SK-N-SH (cell line): ENCODE measurements at regions not wholly inside any gene's neighbourhood (a gene's known extent, or its start where the extent isn't known, plus 50 kb on each side); places are given as distances from the start of the nearest gene placed in this dataset.
A peak's percentile ranks its signal among the peaks of the same experiment; 100 is the strongest.

ENCODE experiments used
- CTCF ChIA-PET: fragments of 300-600, 350-600 bp; formaldehyde crosslinking; extraction: SDS; loops from one replicate; lab custom pipeline; 2021; lab: Yijun Ruan, JAX
- POLR2A ChIA-PET: fragments of 350-600 bp; sonication (Branson Sonifier 250); formaldehyde crosslinking; extraction: SDS; loops from one replicate; lab custom pipeline; 2020; ENCODE audit warnings: antibody characterized with exemption, inconsistent platforms; lab: Yijun Ruan, JAX
- DNase-seq: peaks from one replicate; pipeline ENCODE4 v3.0.0; 2012
- H2AFZ ChIP-seq: fragments of 200-600 bp; sonication (generic); 2 replicates; pipeline ENCODE4 v1.8.1; 2016; ENCODE audit warnings: antibody characterized with exemption, mild to moderate bottlenecking, low read depth
- H3F3A ChIP-seq: fragments of 200-600 bp; sonication (generic); replicated peaks from 2 replicates; pipeline ENCODE3; 2016; ENCODE audit warnings: antibody characterized with exemption, mild to moderate bottlenecking; ENCODE audit not compliant: insufficient read depth
- H3K27ac ChIP-seq, 2 experiments: fragments of 200-500 bp in 1 of 2; fragments of 200-600 bp in 1 of 2; sonication (Bioruptor generic) in 1 of 2; sonication (generic), shearing (Covaris generic) in 1 of 2; 2 replicates each; pipeline versions ENCODE4 v1.5.1 to v1.6.1; 2014 to 2016; ENCODE audit warnings: low read depth in 2 of 2, inconsistent platforms in 1 of 2, low read length in 1 of 2, mild to moderate bottlenecking in 1 of 2, mixed read lengths in 1 of 2
- H3K27me3 ChIP-seq: fragments of 200-600 bp; sonication (generic), shearing (Covaris generic); 2 replicates; pipeline ENCODE4 v1.6.1; 2016; ENCODE audit warnings: mixed run types; ENCODE audit not compliant: insufficient read depth
- H3K36me3 ChIP-seq, 2 experiments: fragments of 200-500 bp in 1 of 2; fragments of 200-600 bp in 1 of 2; sonication (Bioruptor generic) in 1 of 2; sonication (generic) in 1 of 2; replicated peaks in 1 of 2; 2 replicates each; pipeline versions ENCODE3 to v1.5.1; 2014 to 2016; ENCODE audit warnings: low read length in 1 of 2, mild to moderate bottlenecking in 1 of 2; ENCODE audit not compliant: insufficient read depth in 2 of 2, control insufficient read depth in 1 of 2
- H3K4me1 ChIP-seq, 2 experiments: fragments of 200-500 bp in 1 of 2; fragments of 200-600 bp in 1 of 2; sonication (Bioruptor generic) in 1 of 2; sonication (generic), shearing (Covaris generic) in 1 of 2; 2 replicates each; pipeline versions ENCODE4 v1.5.1 to v1.6.1; 2014 to 2016; ENCODE audit warnings: low read depth in 1 of 2, low read length in 1 of 2, mixed run types in 1 of 2; ENCODE audit not compliant: insufficient read depth in 2 of 2, control insufficient read depth in 1 of 2
- H3K4me2 ChIP-seq: fragments of 200-600 bp; sonication (generic), shearing (Covaris generic); 2 replicates; pipeline ENCODE4 v1.6.1; 2017; ENCODE audit warnings: mixed run types
- H3K4me3 ChIP-seq, 2 experiments: fragments of 200-500 bp in 1 of 2; fragments of 200-600 bp in 1 of 2; sonication (Bioruptor generic) in 1 of 2; sonication (generic), shearing (Covaris generic) in 1 of 2; 2 replicates each; pipeline versions ENCODE4 v1.5.1 to v1.8.1; 2014 to 2016; ENCODE audit warnings: low read depth in 2 of 2, inconsistent platforms in 1 of 2, low read length in 1 of 2, mild to moderate bottlenecking in 1 of 2, mixed read lengths in 1 of 2, moderate library complexity in 1 of 2
- H3K79me2 ChIP-seq: fragments of 200-600 bp; sonication (generic); 2 replicates; pipeline ENCODE4 v1.8.1; 2017; ENCODE audit warnings: mild to moderate bottlenecking; ENCODE audit not compliant: insufficient read depth
- H3K9ac ChIP-seq: fragments of 200-600 bp; sonication (generic); 2 replicates; pipeline ENCODE4 v1.6.1; 2017; ENCODE audit warnings: mixed run types
- H3K9me2 ChIP-seq: fragments of 200-600 bp; sonication (generic); 2 replicates; pipeline ENCODE4 v1.6.1; 2017; ENCODE audit warnings: mixed run types
- H3K9me3 ChIP-seq: fragments of 200-600 bp; sonication (generic); 2 replicates; pipeline ENCODE4 v1.6.1; 2017; ENCODE audit warnings: mixed run types, mild to moderate bottlenecking, moderate library complexity
- H4K20me1 ChIP-seq: fragments of 200-600 bp; sonication (generic); 2 replicates; pipeline ENCODE4 v1.6.1; 2017; ENCODE audit warnings: mild to moderate bottlenecking, mixed run types; ENCODE audit not compliant: insufficient read depth
- FOSL2 ChIP-seq: IDR thresholded peaks from 2 replicates; pipeline ENCODE4 v1.4.0; 2012; ENCODE audit warnings: low read depth, mild to moderate bottlenecking, moderate library complexity, borderline replicate concordance
- FOXJ3 ChIP-seq: sonication (generic); formaldehyde crosslinking; IDR thresholded peaks from 2 replicates; pipeline ENCODE4 v1.5.1; 2020; ENCODE audit warnings: mild to moderate bottlenecking, missing genetic modification reagents
- JUND ChIP-seq: IDR thresholded peaks from 2 replicates; pipeline ENCODE4 v1.4.0; 2012
- MEF2A ChIP-seq: IDR thresholded peaks from 2 replicates; pipeline ENCODE4 v1.4.0; 2012; ENCODE audit warnings: low read depth, borderline replicate concordance
- NFIC ChIP-seq: IDR thresholded peaks from 2 replicates; pipeline ENCODE4 v1.4.0; 2012; ENCODE audit warnings: borderline replicate concordance
- RAD21 ChIP-seq: IDR thresholded peaks from 2 replicates; pipeline ENCODE4 v1.6.1; 2012; ENCODE audit warnings: mild to moderate bottlenecking, low read length
- RFX5 ChIP-seq: IDR thresholded peaks from 2 replicates; pipeline ENCODE4 v1.6.1; 2012; ENCODE audit warnings: mild to moderate bottlenecking, improper control_type of control experiment, low read length
- SMC3 ChIP-seq: IDR thresholded peaks from 2 replicates; pipeline ENCODE4 v1.6.1; 2012; ENCODE audit warnings: low read depth, low read length, improper control_type of control experiment
- TAF1 ChIP-seq: IDR thresholded peaks from 2 replicates; pipeline ENCODE4 v1.6.1; 2012; ENCODE audit warnings: low read depth, mild to moderate bottlenecking, low read length, moderate library complexity, borderline replicate concordance
- TCF12 ChIP-seq: IDR thresholded peaks from 2 replicates; pipeline ENCODE4 v1.4.0; 2012
- WGBS: methylation state at CpG from one replicate; pipeline ENCODE4 v1.1.6; 2017; ENCODE audit warnings: low lambda C conversion rate; 5-methylcytosine and 5-hydroxymethylcytosine counted together
- TF ChIP-seq, protein P1 (sequence below): IDR thresholded peaks from 2 replicates; pipeline ENCODE4 v1.4.0; 2012; ENCODE audit warnings: low read depth, borderline replicate concordance
- TF ChIP-seq, protein P2 (sequence below): IDR thresholded peaks from 2 replicates; pipeline ENCODE4 v1.6.1; 2012; ENCODE audit warnings: mild to moderate bottlenecking, low read depth, low read length, moderate library complexity
- TF ChIP-seq, protein P3 (sequence below): fragments of 200-600 bp; sonication (generic); IDR thresholded peaks from 2 replicates; pipeline ENCODE4 v1.6.1; 2017; ENCODE audit warnings: antibody characterized with exemption, mild to moderate bottlenecking, moderate library complexity
- TF ChIP-seq, protein P4 (sequence below): fragments of 150-350 bp; IDR thresholded peaks from 2 replicates; pipeline ENCODE4 v1.6.1; 2017; ENCODE audit warnings: antibody characterized with exemption, low read length, low read depth, borderline replicate concordance
- TF ChIP-seq, protein P5 (sequence below): IDR thresholded peaks from 2 replicates; pipeline ENCODE4 v1.4.0; 2012; ENCODE audit warnings: low read depth, borderline replicate concordance

DNA sequence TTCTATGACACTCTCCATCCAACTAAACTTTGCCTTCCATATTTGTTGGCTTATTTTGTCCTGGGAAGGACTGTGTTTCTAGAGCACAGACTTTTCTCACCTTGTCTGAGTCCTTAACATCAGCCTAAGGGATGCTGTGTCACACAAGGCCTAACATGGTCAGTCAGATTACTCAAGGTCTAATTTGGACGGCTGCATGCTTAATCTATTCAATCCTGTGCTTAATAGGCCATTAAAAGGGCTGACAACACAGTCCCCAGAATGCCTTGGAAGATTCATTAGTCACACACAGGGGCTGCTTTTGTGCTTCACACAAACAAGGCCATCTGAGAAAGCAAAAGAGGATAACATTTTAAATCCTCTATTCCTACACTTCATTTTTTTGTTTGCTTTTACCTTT lies 84.0 kb downstream of the DYNAP start:
- no peak overlapping the region for H3K9ac ChIP-seq
- H3K4me3 ChIP-seq: no peak overlapping the region
- 30% methylated on average over 1 of the region's 1 CpG for WGBS
- H2AFZ ChIP-seq: no peak overlapping the region
- H3K4me1 ChIP-seq: peaks cover 3 to 4% of the 10 kb centered on the region in 2 experiments; a peak in 2 of 4 replicates
- no peak for TF ChIP-seq MEF2A
- no peak for TF ChIP-seq FOSL2
- TF ChIP-seq RFX5: no peak
- no peak for TF ChIP-seq TAF1
- TF ChIP-seq, protein P1, sequence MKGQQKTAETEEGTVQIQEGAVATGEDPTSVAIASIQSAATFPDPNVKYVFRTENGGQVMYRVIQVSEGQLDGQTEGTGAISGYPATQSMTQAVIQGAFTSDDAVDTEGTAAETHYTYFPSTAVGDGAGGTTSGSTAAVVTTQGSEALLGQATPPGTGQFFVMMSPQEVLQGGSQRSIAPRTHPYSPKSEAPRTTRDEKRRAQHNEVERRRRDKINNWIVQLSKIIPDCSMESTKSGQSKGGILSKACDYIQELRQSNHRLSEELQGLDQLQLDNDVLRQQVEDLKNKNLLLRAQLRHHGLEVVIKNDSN: no peak
- TF ChIP-seq JUND: no peak
- TF ChIP-seq NFIC: no peak
- no peak for TF ChIP-seq FOXJ3 (CRISPR knock-in tag)
- ChIA-PET POLR2A (no interaction called here), CTCF (interaction anchor here (1.4 kb wide), 1 partner anchor 231 kb away, joined by 7 read pairs; no protein-coding TSS in a partner anchor)
- no peaks in the 10 kb centered on the region for H4K20me1 ChIP-seq
- no peak for DNase-seq
- no peaks in the 10 kb centered on the region for H3K36me3 ChIP-seq
- no peaks in the 10 kb centered on the region for H3K27me3 ChIP-seq
- H3F3A ChIP-seq: peaks cover 4% of the 10 kb centered on the region
- H3K9me3 ChIP-seq: no peaks in the 10 kb centered on the region
- H3K79me2 ChIP-seq: no peaks in the 10 kb centered on the region
- no peak overlapping the region for H3K4me2 ChIP-seq
- no peaks in the 10 kb centered on the region for H3K9me2 ChIP-seq
- no peak overlapping the region; a peak in 1 of 4 replicates for H3K27ac ChIP-seq

DNA sequence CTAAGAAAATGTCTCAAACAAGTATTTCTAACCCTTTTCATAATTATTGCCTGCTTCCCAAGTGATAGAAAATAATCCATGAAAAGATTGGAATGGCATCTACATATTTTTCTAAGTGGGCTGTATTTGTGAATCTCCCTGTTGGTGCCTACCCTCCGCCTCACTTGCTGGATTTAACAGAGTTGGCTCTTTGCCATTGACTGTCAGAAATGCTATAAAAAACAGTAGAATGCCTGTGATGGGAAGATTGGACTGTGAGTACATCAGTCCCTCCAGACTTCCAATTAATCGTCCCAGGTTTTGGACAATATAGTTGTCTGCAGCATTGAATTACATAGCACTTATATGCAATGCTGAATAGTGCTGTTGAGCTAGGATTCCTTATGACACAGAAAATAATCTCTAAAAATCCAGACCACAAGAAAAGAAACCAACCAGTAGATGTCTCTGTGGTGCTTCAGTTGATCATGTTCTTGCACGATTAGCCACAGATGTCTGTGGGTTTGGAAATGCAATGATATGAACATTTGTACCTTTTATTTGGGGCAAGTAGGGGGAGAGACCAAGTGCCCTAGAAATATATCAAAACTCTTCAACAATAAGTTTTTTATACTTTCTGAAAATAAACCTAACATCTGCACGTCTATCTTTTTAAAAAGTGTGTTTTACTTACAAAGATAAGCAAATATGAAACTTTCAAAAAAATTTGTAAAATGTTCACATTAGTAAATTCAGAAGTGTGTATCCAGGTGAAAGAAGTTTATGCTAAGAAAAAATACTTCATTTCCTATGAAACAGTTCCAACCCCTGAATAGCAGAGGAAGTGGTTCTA lies 88.5 kb downstream of the DYNAP start:
- Histone ChIP-seq H3K27ac (peak overlapping the region in 1 of 2 experiments; percentile 50; a peak in 2 of 4 replicates), H3K4me2 (no peak overlapping the region), H3K79me2 (no peaks in the 10 kb centered on the region), H3K36me3 (no peaks in the 10 kb centered on the region), H4K20me1 (no peaks in the 10 kb centered on the region), H3F3A (no peaks in the 10 kb centered on the region), H3K27me3 (no peaks in the 10 kb centered on the region), H3K4me1 (peaks cover 4 to 6% of the 10 kb centered on the region in 2 experiments; a peak in 2 of 4 replicates), H2AFZ (no peak overlapping the region), H3K9me3 (no peaks in the 10 kb centered on the region), H3K9ac (no peak overlapping the region), H3K9me2 (no peaks in the 10 kb centered on the region), H3K4me3 (no peak overlapping the region)
- ChIA-PET POLR2A (no interaction called here), CTCF (interaction anchor here (0.6 to 2.5 kb wide), 25 partner anchors 8 to 1896 kb away, joined by 3 to 37 read pairs (median 3); no protein-coding TSS in a partner anchor)
- 41% methylated on average over 4 of the region's 4 CpGs for WGBS
- DNase-seq: peak; percentile 67
- TF ChIP-seq, protein P2, sequence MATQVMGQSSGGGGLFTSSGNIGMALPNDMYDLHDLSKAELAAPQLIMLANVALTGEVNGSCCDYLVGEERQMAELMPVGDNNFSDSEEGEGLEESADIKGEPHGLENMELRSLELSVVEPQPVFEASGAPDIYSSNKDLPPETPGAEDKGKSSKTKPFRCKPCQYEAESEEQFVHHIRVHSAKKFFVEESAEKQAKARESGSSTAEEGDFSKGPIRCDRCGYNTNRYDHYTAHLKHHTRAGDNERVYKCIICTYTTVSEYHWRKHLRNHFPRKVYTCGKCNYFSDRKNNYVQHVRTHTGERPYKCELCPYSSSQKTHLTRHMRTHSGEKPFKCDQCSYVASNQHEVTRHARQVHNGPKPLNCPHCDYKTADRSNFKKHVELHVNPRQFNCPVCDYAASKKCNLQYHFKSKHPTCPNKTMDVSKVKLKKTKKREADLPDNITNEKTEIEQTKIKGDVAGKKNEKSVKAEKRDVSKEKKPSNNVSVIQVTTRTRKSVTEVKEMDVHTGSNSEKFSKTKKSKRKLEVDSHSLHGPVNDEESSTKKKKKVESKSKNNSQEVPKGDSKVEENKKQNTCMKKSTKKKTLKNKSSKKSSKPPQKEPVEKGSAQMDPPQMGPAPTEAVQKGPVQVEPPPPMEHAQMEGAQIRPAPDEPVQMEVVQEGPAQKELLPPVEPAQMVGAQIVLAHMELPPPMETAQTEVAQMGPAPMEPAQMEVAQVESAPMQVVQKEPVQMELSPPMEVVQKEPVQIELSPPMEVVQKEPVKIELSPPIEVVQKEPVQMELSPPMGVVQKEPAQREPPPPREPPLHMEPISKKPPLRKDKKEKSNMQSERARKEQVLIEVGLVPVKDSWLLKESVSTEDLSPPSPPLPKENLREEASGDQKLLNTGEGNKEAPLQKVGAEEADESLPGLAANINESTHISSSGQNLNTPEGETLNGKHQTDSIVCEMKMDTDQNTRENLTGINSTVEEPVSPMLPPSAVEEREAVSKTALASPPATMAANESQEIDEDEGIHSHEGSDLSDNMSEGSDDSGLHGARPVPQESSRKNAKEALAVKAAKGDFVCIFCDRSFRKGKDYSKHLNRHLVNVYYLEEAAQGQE: no peak
- TF ChIP-seq, protein P3, sequence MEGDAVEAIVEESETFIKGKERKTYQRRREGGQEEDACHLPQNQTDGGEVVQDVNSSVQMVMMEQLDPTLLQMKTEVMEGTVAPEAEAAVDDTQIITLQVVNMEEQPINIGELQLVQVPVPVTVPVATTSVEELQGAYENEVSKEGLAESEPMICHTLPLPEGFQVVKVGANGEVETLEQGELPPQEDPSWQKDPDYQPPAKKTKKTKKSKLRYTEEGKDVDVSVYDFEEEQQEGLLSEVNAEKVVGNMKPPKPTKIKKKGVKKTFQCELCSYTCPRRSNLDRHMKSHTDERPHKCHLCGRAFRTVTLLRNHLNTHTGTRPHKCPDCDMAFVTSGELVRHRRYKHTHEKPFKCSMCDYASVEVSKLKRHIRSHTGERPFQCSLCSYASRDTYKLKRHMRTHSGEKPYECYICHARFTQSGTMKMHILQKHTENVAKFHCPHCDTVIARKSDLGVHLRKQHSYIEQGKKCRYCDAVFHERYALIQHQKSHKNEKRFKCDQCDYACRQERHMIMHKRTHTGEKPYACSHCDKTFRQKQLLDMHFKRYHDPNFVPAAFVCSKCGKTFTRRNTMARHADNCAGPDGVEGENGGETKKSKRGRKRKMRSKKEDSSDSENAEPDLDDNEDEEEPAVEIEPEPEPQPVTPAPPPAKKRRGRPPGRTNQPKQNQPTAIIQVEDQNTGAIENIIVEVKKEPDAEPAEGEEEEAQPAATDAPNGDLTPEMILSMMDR: peak; percentile 79
- TF ChIP-seq TCF12 (peak; percentile 65), NFIC (peak; percentile 25; the same call in 1 of the 2 replicates), FOSL2 (no peak), SMC3 (peak; percentile 94), RAD21 (peak; percentile 99)
- TF ChIP-seq, protein P4, sequence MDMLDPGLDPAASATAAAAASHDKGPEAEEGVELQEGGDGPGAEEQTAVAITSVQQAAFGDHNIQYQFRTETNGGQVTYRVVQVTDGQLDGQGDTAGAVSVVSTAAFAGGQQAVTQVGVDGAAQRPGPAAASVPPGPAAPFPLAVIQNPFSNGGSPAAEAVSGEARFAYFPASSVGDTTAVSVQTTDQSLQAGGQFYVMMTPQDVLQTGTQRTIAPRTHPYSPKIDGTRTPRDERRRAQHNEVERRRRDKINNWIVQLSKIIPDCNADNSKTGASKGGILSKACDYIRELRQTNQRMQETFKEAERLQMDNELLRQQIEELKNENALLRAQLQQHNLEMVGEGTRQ: no peak
- TF ChIP-seq, protein P5, sequence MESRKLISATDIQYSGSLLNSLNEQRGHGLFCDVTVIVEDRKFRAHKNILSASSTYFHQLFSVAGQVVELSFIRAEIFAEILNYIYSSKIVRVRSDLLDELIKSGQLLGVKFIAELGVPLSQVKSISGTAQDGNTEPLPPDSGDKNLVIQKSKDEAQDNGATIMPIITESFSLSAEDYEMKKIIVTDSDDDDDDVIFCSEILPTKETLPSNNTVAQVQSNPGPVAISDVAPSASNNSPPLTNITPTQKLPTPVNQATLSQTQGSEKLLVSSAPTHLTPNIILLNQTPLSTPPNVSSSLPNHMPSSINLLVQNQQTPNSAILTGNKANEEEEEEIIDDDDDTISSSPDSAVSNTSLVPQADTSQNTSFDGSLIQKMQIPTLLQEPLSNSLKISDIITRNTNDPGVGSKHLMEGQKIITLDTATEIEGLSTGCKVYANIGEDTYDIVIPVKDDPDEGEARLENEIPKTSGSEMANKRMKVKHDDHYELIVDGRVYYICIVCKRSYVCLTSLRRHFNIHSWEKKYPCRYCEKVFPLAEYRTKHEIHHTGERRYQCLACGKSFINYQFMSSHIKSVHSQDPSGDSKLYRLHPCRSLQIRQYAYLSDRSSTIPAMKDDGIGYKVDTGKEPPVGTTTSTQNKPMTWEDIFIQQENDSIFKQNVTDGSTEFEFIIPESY: no peak
- TF ChIP-seq, protein P1: no peak
